Fibroblast of mammary gland (primary cell): ENCODE measurements at regions not wholly inside any gene's neighbourhood (a gene's known extent, or its start where the extent isn't known, plus 50 kb on each side); places are given as distances from the start of the nearest gene placed in this dataset.

Experiments
- DNase-seq: peaks from one replicate; pipeline ENCODE4 v3.0.0-alpha.2; 2010; ENCODE audit warnings: low read depth
- H3K4me3 ChIP-seq: 2 replicates; pipeline ENCODE4 v1.5.1; 2011; ENCODE audit warnings: low read depth, mild to moderate bottlenecking, low read length, moderate library complexity; ENCODE audit not compliant: control insufficient read depth
- TF ChIP-seq, protein P1 (sequence below): conservative IDR thresholded peaks from 2 replicates; pipeline ENCODE4 v1.5.1; 2011; ENCODE audit warnings: low read depth, low read length, inconsistent platforms; ENCODE audit not compliant: control insufficient read depth, insufficient read depth

DNA sequence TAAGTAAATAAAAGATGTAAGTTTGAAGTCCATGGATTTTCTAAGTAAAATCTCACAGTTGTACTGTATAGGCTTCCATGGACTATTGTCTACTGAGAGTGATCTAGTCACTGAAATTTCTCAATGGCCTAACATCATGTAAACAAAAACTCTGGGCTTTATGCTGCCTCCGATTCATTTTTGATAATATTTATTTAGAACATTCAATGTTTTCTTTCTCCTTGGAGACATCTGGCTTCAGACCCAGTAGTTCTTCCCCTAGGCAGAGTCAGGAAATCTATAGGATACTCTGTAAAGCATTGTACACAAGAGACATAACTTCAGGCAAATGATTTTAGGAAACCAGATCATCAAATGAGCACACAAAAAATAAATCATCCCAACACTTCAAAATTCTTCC is 1208.6 kb upstream of the ZEB2 start:
- no peak for DNase-seq
- H3K4me3 ChIP-seq, result no peak overlapping the region
- TF ChIP-seq, protein P1, sequence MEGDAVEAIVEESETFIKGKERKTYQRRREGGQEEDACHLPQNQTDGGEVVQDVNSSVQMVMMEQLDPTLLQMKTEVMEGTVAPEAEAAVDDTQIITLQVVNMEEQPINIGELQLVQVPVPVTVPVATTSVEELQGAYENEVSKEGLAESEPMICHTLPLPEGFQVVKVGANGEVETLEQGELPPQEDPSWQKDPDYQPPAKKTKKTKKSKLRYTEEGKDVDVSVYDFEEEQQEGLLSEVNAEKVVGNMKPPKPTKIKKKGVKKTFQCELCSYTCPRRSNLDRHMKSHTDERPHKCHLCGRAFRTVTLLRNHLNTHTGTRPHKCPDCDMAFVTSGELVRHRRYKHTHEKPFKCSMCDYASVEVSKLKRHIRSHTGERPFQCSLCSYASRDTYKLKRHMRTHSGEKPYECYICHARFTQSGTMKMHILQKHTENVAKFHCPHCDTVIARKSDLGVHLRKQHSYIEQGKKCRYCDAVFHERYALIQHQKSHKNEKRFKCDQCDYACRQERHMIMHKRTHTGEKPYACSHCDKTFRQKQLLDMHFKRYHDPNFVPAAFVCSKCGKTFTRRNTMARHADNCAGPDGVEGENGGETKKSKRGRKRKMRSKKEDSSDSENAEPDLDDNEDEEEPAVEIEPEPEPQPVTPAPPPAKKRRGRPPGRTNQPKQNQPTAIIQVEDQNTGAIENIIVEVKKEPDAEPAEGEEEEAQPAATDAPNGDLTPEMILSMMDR, result no peak

DNA sequence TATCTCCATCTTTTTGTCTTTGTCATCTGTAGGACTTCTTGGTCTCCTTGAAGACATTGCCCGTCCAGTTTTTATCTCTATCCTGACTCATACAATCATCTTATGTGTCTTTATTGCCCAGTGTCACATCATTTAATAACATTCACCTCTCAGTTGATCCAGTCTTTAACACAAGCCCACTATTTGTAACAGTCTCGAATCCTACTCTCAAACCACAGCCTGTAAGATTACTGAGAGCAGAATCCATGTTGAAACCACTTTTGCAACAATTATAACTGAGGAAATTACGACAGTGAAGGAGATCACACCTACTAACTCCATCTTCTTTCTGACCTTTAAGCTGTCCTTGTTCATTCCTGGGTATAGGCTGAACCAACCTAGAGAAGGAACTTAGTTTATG is 1206.0 kb upstream of the ZEB2 start:
- H3K4me3 ChIP-seq, result no peak overlapping the region
- TF ChIP-seq, protein P1, result no peak
- DNase-seq, result no peak

DNA sequence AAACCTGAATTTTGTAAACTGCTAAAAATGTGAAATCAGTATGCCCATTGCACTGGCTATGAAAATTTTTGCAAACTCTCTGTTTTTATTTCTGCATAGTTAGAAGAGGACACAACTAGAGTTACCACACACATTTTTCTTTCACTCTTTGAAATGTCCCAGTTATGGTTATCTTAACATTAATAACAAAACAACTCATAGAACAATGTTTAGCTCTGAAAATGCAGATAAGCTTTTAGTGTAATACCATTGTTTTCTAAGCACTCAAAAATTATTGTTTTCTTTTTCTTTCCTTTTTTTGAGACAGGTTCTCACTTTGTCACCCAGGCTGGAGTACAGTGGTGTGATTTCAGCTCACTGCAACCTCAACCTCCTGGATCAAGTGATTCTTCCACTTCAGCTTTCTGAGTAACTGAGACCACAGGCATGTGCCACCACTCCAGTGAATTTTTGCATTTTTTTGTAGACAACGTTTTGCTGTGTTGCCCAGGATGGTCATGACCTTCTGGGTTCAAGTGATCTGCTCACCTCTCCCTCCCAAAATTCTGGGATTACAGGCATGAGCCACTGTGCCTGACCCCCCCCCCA is 1204.5 kb upstream of the ZEB2 start:
- DNase-seq, result no peak
- H3K4me3 ChIP-seq, result no peak overlapping the region
- TF ChIP-seq, protein P1, result no peak

DNA sequence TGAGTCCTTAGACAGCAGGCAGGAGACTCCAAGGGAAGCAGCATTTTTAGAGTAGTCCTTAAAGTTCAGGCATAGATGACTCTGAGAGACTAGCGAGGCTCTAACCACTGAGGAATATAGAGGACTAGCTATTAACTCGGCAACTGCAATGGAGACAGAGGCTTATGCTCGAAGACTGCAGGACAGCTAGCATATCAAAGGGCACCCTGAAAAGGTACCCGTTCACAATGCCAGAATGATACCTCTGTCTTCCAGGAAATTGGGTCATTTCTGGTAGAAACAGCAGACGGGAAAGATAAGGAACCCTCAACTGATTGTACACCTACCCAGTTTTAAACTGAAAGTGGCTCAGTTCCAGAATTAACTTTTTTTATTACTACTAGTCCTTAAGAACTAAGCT is 1204.0 kb upstream of the ZEB2 start:
- DNase-seq, result no peak
- no peak overlapping the region for H3K4me3 ChIP-seq
- TF ChIP-seq, protein P1, result no peak

DNA sequence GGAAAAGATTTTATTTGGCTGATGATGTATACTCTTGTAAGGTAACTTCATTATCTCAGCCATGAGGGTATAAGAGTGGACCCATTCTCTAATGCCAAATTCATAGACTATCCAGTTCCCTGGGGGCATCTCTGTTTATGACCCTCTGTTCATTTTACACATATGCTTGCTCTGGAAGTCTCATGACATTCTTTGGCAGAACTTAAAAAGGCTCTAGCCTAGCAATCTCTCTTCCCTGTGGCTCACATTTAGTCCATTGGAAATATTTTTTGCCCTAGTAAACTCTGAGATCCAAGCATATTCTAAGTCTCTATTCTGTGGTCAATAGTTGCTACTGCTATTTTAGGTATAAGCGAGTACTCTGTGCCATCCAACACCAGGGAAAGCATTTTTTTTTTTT is 1201.8 kb upstream of the ZEB2 start:
- TF ChIP-seq, protein P1, result no peak
- DNase-seq, result no peak
- no peak overlapping the region for H3K4me3 ChIP-seq

DNA sequence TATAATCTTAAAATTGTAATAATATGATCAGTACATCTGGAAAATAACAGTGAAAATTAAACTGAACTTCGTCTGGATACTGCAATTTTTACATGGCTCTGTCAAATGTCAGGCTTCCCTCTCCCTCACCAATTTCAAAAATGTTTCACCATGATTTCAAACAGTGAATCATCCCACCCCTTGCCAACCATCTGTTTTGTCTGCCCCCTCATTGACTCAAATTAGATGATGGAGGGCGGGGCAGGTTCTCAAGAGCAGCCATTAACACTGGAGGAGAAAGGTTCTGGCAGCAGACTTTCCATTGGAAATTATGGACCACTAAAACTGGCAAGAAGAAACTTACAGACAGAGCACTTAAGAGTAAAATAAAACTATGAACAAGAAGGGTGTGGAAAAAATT is 1195.7 kb upstream of the ZEB2 start:
- TF ChIP-seq, protein P1, result no peak
- DNase-seq, result peak; percentile 82
- no peak overlapping the region for H3K4me3 ChIP-seq

DNA sequence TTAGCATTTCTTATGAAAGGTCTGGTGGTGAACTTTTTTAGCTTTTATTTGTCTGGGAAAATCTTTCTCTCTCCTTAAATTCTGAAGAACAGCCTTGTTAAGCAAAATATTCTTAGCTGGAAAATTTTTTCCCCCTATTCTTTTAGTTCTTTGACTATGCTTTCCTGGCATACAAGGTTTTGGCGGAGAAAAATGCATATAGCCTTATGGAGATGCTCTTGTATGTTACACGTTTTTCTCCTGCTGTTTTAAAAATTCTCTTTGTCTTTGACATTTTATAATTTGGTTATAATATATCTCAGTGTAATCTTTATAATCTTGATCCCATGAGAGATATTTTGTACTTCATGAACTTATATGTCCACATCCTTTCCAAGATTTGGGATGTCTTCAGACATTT is 1190.4 kb upstream of the ZEB2 start:
- no peak for DNase-seq
- TF ChIP-seq, protein P1, result no peak
- H3K4me3 ChIP-seq, result no peak overlapping the region
